ENCODE measurements at regions not wholly inside any gene's neighbourhood (a gene's known extent, or its start where the extent isn't known, plus 50 kb on each side); places are given as distances from the start of the nearest gene placed in this dataset.

GRCh38 chr20:52012079-52012478 lies 179.5 kb downstream of the ZFP64 start:
- TF ChIP-seq, protein P1, sequence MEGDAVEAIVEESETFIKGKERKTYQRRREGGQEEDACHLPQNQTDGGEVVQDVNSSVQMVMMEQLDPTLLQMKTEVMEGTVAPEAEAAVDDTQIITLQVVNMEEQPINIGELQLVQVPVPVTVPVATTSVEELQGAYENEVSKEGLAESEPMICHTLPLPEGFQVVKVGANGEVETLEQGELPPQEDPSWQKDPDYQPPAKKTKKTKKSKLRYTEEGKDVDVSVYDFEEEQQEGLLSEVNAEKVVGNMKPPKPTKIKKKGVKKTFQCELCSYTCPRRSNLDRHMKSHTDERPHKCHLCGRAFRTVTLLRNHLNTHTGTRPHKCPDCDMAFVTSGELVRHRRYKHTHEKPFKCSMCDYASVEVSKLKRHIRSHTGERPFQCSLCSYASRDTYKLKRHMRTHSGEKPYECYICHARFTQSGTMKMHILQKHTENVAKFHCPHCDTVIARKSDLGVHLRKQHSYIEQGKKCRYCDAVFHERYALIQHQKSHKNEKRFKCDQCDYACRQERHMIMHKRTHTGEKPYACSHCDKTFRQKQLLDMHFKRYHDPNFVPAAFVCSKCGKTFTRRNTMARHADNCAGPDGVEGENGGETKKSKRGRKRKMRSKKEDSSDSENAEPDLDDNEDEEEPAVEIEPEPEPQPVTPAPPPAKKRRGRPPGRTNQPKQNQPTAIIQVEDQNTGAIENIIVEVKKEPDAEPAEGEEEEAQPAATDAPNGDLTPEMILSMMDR (conservative IDR thresholded peaks at IDR 0.05): no peak
- TF ChIP-seq ZFX (IDR thresholded peaks at IDR 0.05): no peak

Data from C4-2B (cell line).